ENCODE measurements at regions not wholly inside any gene's neighbourhood (a gene's known extent, or its start where the extent isn't known, plus 50 kb on each side); places are given as distances from the start of the nearest gene placed in this dataset.

DNA sequence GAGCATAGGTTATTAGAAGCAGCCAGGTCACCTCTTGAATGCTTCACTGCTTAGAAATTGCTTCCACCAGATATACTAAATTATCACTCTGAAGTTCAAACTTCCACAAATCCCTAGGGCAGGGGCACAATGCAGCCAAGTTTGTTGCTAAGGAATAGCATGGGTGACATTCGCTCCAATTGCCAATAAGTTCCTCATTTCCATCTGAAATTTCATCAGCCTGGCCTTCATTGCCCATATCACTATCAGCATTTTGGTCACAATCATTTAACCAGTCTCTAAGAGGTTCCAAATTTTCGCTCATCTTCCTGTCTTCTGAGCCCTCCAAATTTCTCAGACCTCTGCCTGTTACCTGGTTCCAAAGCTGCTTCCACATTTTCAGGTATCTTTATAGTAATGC lies 356.1 kb downstream of the DAD1 start (continued):
- TF ChIP-seq, protein P1, sequence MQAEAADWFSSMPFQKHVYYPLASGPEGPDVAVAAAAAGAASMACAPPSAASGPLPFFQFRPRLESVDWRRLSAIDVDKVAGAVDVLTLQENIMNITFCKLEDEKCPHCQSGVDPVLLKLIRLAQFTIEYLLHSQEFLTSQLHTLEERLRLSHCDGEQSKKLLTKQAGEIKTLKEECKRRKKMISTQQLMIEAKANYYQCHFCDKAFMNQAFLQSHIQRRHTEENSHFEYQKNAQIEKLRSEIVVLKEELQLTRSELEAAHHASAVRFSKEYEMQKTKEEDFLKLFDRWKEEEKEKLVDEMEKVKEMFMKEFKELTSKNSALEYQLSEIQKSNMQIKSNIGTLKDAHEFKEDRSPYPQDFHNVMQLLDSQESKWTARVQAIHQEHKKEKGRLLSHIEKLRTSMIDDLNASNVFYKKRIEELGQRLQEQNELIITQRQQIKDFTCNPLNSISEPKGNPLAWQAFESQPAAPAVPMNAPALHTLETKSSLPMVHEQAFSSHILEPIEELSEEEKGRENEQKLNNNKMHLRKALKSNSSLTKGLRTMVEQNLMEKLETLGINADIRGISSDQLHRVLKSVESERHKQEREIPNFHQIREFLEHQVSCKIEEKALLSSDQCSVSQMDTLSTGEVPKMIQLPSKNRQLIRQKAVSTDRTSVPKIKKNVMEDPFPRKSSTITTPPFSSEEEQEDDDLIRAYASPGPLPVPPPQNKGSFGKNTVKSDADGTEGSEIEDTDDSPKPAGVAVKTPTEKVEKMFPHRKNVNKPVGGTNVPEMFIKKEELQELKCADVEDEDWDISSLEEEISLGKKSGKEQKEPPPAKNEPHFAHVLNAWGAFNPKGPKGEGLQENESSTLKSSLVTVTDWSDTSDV (CRISPR knock-in tag; IDR thresholded peaks at IDR 0.05) = no peak

DNA sequence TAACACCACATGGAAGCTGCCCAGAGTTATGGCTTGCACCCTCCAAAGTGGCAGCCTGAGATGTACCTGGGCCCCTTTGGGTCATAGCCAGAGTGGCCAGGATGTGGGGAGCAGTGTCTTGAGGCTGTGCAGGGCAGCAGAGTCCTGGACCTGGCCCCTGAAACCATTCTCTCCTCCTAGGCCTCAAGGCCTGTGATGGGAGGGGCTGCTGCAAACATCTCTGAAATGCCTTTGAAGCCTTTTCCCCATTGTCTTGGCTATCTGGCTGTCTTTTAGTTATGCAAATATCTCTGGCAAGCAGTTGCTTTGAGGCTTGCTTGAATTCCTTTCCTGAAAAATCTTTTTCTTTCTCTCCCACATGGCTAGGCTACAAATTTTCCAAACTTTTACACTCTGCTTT lies 356.5 kb downstream of the DAD1 start:
- H3K36me3 ChIP-seq (replicated peaks in 1 of 2; ENCODE audit: control insufficient read depth in 1 of 2, insufficient read depth in 2 of 2, low read length in 2 of 2) = no peaks in the 10 kb centered on the region
- H3K4me1 ChIP-seq (ENCODE audit: insufficient read depth, low read length) = no peaks in the 10 kb centered on the region
- intact Hi-C loops (cut with micrococcal nuclease; ENCODE audit: unreplicated experiment) = no loop called here
- no peak overlapping the region for H3K4me3 ChIP-seq (replicated peaks in 1 of 3; ENCODE audit: insufficient read depth in 1 of 3, low read depth in 2 of 3, low read length in 3 of 3)
- H3K9me3 ChIP-seq (ENCODE audit: low read length) = peaks cover 17% of the 10 kb centered on the region
- no peak overlapping the region for H3K4me2 ChIP-seq (ENCODE audit: low read depth, low read length)
- DNase-seq (ENCODE audit: low spot score) (no peak), FAIRE-seq (no peak), ATAC-seq (no peak)
- POLR2A ChIA-PET = no interaction called here
- CTCF ChIA-PET (ENCODE audit: low intra/inter-chr PET ratio, low total read pairs) = no interaction called here
- no peaks in the 10 kb centered on the region for H3K27me3 ChIP-seq (ENCODE audit: control insufficient read depth in 1 of 2, insufficient read depth in 2 of 2, low read length in 2 of 2)
- TF ChIP-seq ZNF564 (CRISPR knock-in tag; IDR thresholded peaks at IDR 0.05) (no peak), ZNF383 (CRISPR knock-in tag; IDR thresholded peaks at IDR 0.05; ENCODE audit: borderline replicate concordance) (no peak), FOXK2 (IDR thresholded peaks at IDR 0.05) (no peak)
- TF ChIP-seq, protein P2, sequence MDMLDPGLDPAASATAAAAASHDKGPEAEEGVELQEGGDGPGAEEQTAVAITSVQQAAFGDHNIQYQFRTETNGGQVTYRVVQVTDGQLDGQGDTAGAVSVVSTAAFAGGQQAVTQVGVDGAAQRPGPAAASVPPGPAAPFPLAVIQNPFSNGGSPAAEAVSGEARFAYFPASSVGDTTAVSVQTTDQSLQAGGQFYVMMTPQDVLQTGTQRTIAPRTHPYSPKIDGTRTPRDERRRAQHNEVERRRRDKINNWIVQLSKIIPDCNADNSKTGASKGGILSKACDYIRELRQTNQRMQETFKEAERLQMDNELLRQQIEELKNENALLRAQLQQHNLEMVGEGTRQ (IDR thresholded peaks at IDR 0.05; ENCODE audit: low read depth, low read length) = no peak
- TF ChIP-seq, protein P2 (CRISPR knock-in tag; IDR thresholded peaks at IDR 0.05; ENCODE audit: borderline replicate concordance) = no peak
- no peaks in the 10 kb centered on the region for H4K20me1 ChIP-seq (ENCODE audit: insufficient read depth, low read length)
- BruUV-seq (replicated peaks) = no TSS peak
- H3K9ac ChIP-seq (ENCODE audit: insufficient read depth, low read depth, low read length) = no peak overlapping the region
- in situ Hi-C loops (cut with HindIII; ENCODE audit: extremely low pct_ligation_motif_present, low pct_unique_long_range_greater_than_20kb) = no loop called here
- no peak overlapping the region for H2AFZ ChIP-seq (ENCODE audit: low read length)
- no peaks in the 10 kb centered on the region for H3K79me2 ChIP-seq (ENCODE audit: insufficient read depth, low read length)
- no peak overlapping the region for H3K27ac ChIP-seq (ENCODE audit: extremely low read length, insufficient read depth, low read length)

All from HepG2 (cell line).